8988T (cell line): ENCODE measurements at regions not wholly inside any gene's neighbourhood (a gene's known extent, or its start where the extent isn't known, plus 50 kb on each side); places are given as distances from the start of the nearest gene placed in this dataset.

Experiments used
- DNase-seq: peaks from one replicate; pipeline ENCODE4 v3.0.0; 2011

- DNase-seq: no peak
Measured at GRCh38 chr1:195618287-195618686, 990.0 kb downstream of the KCNT2 start.

GRCh38 chr1:195617106-195617505, 991.1 kb downstream of the KCNT2 start:
- DNase-seq: no peak

- no peak for DNase-seq
Measured at GRCh38 chr1:195608883-195609282, 999.4 kb downstream of the KCNT2 start.

- DNase-seq: no peak
Measured at GRCh38 chr1:195606483-195606882, 1001.8 kb downstream of the KCNT2 start.

- DNase-seq: no peak
Measured at GRCh38 chr1:195604287-195604686, 1004.0 kb downstream of the KCNT2 start.

- no peak for DNase-seq
Measured at GRCh38 chr1:195597891-195598290, 1010.3 kb downstream of the KCNT2 start.

- no peak for DNase-seq
Measured at GRCh38 chr1:195594773-195595172, 1013.5 kb downstream of the KCNT2 start.

GRCh38 chr1:195594322-195594721, 1013.9 kb downstream of the KCNT2 start:
- DNase-seq: no peak

GRCh38 chr1:195591917-195592672, 1016.1 kb downstream of the KCNT2 start:
- no peak for DNase-seq

- DNase-seq: no peak
Measured at GRCh38 chr1:195590649-195591048, 1017.6 kb downstream of the KCNT2 start.

GRCh38 chr1:195584870-195585624, 1023.2 kb downstream of the KCNT2 start:
- no peak for DNase-seq

GRCh38 chr1:195580988-195581387, 1027.3 kb downstream of the KCNT2 start:
- no peak for DNase-seq

GRCh38 chr1:195577748-195578147, 1030.5 kb downstream of the KCNT2 start:
- no peak for DNase-seq

- no peak for DNase-seq
Measured at GRCh38 chr1:195576641-195577040, 1031.6 kb downstream of the KCNT2 start.

GRCh38 chr1:195574511-195574910, 1033.7 kb downstream of the KCNT2 start:
- no peak for DNase-seq

- no peak for DNase-seq
Measured at GRCh38 chr1:195569934-195570333, 1038.3 kb downstream of the KCNT2 start.

GRCh38 chr1:195568389-195568788, 1039.9 kb downstream of the KCNT2 start:
- DNase-seq: no peak

- no peak for DNase-seq
Measured at GRCh38 chr1:195562074-195562473, 1046.2 kb downstream of the KCNT2 start.

GRCh38 chr1:195550071-195550862, 1058.0 kb downstream of the KCNT2 start:
- no peak for DNase-seq

- DNase-seq: no peak
Measured at GRCh38 chr1:195530961-195531360, 1077.3 kb downstream of the KCNT2 start.

- DNase-seq: no peak
Measured at GRCh38 chr1:195529881-195530280, 1078.4 kb downstream of the KCNT2 start.

GRCh38 chr1:195520757-195521156, 1087.5 kb downstream of the KCNT2 start:
- no peak for DNase-seq

GRCh38 chr1:195516036-195516435, 1092.2 kb downstream of the KCNT2 start:
- no peak for DNase-seq

- DNase-seq: no peak
Measured at GRCh38 chr1:195511501-195511900, 1096.7 kb downstream of the KCNT2 start.
